GM21390 (cell line): ENCODE measurements at regions not wholly inside any gene's neighbourhood (a gene's known extent, or its start where the extent isn't known, plus 50 kb on each side); places are given as distances from the start of the nearest gene placed in this dataset.

Experiments
- ATAC-seq: cut with Tn5 transposase; IDR thresholded peaks from one replicate; pipeline ENCODE4 v1.9.1; 2021; ENCODE audit not compliant: unreplicated experiment

- ATAC-seq: no peak
These were observed 293.6 kb downstream of the SOX11 start for GRCh38 chr2:5985536-5986385.

DNA sequence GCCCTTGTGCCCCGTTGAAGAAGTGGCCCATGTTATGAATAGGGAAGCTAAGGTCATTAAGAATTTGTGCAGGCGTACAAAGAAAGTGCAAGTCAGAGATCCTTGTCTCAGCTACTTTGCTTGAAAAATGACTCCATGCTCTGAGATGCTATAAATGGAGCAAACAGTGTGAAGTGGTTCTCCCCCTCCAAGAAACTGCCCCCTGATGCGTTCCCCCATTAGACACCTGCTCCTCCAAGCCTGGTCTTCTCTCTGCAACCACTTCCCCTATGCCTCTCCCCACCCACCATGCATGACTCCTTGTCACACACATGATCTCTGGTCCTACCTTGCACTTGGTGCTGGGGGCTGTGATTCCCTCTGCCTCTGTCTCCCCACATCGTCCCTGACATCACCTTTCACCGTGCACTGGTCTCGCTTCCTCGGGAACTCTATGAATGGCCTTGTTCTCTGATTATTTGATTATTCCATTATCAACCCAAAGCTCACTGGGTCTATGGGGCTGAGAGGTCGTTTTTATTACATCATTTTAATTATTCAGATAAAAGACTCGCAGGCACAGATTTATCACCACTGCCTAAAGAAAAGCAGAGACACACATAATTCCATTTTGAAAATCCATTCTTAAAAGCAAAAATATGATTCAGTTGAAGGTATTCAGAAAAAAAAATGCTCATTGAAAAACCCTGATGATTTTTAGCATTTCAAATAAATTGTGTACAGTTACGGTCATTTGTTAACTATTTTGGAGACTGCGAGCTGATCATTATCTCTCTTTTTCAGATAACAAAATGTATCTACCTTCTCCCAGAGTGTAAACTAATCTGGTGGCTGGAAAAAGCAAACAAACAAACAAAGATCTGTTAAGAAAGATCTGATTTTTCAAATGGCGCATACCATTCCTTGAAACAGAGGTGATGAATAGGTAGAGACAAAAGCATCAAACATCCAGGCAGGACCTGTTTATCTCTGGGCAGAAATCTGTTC is 294.9 kb downstream of the SOX11 start:
- ATAC-seq: no peak

- no peak for ATAC-seq
These were observed 295.9 kb downstream of the SOX11 start for GRCh38 chr2:5988120-5988519.

GRCh38 chr2:5990086-5990485 is 297.9 kb downstream of the SOX11 start:
- no peak for ATAC-seq

DNA sequence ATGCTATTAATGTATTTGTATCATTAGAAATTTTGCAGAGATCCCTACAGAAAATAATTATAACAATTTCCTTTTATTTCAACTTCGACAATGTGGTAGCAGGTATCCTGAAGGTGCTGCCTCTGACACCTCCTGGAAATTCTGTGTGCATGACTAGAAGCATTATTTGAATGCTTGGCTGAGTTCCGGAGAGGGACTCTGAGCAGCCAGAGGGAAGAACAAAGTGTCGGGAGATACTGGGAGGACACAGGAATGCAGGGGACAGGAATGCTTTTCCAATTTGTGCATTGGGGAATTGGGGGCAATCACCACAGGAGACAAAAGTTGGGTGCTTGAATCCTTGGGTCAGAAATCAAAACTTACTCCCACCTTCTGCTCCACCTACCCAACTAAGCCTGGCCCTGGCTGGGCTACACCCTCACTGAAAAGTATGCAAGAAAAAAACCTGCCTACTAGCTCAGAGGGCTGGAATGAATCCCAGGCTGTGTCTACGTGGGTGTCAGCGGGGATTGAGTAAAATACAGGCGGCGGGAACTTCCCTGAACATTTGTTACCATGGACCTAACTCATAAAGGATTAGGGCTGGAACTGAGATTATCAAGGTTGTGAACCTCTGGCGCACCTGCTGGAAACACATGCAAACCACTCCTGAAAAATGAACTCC is 299.3 kb downstream of the SOX11 start:
- no peak for ATAC-seq

DNA sequence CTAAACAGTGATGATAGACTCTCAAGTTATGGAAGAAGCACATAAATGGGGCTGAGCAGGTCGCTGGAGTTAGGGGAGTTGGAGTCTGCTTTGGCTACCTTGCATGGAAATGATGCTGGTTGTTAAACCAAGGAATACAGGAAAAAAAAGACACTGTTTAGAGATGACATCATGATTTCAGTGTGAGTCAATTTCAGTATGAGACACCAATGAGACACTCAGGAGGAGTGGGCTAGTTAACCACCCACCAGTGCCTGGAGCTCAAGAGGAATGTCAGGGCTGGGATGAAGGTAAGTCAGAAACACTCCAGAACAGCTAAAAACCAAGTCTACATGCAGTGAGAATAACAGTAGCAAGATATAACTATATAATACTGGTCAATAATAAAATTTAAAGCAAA is 303.6 kb downstream of the SOX11 start:
- ATAC-seq: no peak

DNA sequence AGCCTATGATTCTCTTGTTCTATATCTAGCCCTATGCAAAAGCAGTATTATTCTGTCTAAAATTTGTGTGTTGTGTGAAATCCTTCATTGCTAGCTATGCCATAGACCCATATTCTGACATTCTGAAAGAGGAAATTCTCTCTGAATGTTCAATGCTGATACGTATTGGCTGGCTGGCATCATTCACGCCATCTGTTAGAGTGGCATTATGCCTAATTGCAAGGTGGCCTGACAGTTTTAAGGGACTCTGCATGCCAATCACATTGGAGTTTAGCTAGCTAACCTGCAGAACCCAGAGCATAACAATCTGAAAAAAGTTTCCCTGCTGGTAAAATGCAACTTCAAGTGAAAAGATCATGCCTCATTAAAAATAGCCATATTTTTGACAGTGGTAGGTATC is 316.0 kb downstream of the SOX11 start:
- ATAC-seq: no peak

DNA sequence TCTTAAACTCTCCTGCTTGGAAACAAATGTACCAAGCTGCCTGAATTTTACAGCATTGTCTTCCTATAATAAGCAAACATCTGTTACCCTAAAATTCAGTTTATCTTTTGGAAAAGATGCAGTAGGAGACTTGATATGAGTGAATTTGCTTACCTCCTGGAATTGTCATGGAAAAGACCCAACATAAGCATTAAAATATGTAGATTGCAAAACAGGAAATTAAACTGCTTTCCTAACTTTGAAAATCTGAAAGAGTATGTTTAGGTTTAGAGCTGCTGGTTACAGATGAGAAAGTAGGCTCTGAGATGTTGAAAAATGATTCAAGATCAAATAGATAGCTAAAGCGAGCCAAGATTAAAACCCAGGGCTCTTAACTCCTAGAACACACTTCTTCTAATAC is 316.5 kb downstream of the SOX11 start:
- ATAC-seq: no peak

DNA sequence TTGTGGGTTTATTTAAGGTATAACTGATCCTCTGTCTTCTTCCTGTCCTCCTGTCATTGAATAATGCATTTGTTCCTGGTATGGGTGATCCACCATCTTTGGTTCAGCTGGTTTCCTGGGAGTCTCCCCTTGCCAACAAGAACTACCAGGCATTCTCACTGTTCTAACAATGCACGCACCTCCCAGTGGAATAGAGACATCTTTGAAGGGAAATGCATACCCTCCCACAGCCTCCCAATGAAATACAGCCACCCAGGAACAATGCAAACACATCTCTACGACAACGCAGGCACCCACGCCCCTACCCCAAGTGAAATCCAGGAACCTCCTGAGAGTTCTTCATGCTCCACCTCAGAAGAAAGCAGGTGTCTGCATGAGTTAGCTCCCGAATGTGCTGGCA is 318.0 kb downstream of the SOX11 start:
- ATAC-seq: no peak

DNA sequence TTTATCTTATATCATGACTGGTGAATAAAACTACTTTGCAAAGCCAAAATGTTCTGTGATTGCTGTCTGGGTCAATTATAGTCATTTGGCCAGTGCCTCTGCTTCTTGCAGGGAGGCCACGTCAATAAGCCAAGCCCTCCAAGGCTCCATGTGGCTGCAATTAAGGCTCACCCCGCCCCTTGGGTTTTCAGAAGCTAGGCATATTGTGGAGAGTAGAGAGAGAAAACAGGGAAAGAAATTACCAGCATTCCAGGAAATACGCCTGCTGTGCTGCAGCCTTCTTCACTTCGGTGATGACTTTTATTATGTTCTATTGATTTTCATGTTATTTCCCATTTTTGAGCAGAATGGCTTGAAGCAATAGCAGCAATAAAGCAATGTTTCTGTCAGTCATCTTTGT is 319.7 kb downstream of the SOX11 start:
- ATAC-seq: no peak

- ATAC-seq: no peak
These were observed 325.6 kb downstream of the SOX11 start for GRCh38 chr2:6017736-6018286.

- ATAC-seq: no peak
These were observed 332.0 kb downstream of the SOX11 start for GRCh38 chr2:6024229-6024628.

DNA sequence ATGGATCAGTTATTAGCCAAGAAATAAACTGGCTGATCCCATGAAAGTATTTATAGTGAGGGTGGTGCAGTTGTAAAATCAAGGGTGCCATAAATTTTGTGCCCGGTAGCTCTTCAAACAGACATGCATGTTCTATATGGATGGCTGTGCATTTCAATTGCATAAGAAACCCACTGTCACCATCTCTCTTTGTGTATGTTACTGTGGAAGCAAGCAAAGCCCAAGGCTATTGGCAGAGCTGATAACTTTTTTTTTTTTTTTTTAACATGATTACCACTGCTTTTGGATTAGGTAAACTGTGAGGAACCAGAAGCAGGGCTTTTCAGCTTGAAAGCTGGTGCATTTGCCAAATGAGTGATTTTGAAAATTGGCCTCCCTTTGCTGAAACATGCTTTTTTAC is 332.6 kb downstream of the SOX11 start:
- no peak for ATAC-seq

GRCh38 chr2:6025391-6025790 is 333.2 kb downstream of the SOX11 start:
- no peak for ATAC-seq

DNA sequence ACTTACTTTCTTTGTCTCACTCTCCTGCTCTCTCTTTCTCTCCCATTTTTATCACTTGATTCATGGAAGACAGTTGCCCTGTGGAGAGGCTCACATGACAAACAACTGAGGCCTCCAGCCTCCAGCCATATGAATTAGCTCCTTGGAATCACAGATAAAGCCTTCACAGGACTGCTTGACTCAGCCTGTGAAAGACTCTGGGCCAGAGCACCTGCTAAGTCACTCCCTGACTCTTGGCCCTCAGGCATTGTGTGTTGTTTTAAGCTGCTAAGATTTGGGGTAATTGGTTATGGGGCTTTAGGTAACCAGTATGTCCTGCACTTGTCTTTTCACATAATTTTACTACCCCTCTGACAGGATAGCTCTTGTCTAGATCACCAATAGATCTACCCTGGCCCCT is 334.9 kb downstream of the SOX11 start:
- ATAC-seq: no peak

DNA sequence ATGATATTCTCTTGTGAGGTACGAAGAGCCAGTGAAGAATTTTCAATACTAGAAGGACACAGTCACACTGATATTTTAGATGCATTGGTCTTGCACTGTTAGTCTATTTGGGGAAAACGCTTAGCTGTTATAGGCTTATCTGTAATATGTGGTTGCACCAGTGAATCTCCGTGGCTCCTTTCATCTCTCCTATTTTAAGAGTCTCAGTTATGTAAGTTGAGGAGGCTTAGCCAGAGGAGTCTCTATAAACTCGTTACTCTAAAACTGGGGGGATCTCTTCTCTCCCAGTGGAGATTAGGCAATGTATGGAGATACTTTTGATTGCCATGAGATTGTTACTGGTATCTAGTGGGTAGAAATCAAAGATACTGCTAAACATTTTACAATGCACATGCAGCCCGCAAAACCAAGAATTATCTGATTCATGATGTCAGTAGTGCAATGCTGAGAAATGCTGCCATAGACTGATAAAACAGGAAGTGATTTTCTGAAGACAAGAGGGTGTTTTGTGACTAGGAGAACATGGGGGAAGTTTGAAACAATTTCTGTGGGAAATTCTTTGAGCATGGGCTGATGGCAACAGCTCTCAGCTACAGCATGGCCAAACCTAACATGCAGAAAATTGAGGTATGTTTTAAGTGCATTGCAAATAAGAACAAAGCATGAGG is 339.1 kb downstream of the SOX11 start:
- no peak for ATAC-seq

DNA sequence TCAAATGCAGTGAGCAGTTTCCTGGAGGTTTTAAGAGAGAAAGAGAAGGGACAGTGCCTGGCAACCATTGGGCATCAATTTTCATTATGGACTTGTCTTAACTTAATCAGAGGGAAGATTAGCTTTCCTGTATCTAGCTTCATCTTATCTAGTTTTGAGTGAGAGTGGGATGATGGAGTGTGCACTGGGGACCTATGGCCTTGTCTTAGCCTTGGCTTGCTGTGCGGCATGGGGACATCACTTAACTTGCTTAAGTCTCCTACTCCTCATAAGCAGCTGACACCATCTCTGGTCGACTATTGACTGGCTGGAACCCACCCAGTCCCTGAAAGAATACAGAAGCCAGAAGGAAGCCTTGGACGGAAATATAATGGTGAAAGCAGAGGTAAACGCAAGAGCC is 344.0 kb downstream of the SOX11 start:
- ATAC-seq: no peak

DNA sequence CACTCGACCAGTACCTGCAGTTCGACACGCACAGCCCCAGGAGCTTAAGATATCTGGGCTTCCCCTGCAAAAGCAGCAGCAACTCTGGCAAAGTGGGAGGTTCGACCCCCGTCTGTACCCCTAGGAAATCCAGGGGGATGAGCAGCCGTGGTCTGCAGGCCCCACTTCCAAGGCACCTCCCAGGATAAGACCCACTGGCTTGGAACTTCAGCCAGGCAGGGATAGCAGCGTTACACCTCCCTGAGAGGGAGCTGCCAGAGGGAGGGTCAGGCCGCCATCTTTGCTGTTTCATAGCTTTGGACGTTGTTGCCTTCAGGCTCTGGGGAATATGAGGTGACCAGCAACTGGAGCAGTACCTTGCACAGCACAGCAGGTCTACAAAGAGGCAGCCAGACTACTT is 351.1 kb downstream of the SOX11 start:
- no peak for ATAC-seq

- ATAC-seq: no peak
These were observed 360.5 kb downstream of the SOX11 start for GRCh38 chr2:6052649-6053048.

GRCh38 chr2:6053743-6054142 is 361.6 kb downstream of the SOX11 start:
- no peak for ATAC-seq
